Tibial nerve (tissue), 4 donors: ENCODE measurements at regions not wholly inside any gene's neighbourhood (a gene's known extent, or its start where the extent isn't known, plus 50 kb on each side); places are given as distances from the start of the nearest gene placed in this dataset.

Source experiments
- DNase-seq, 2 donors: peaks; one replicate each; pipeline ENCODE4 v3.0.0-alpha.2; 2019; ENCODE audit warnings: low spot score in 2 of 2
- H3K27ac ChIP-seq, 4 donors: fragments of 200-600 bp; sonication (generic) in 3 of 4; one replicate each; pipeline ENCODE4 v1.5.1; 2017 to 2019; ENCODE audit warnings: mild to moderate bottlenecking in 1 of 4
- H3K27me3 ChIP-seq, 2 donors: fragments of 200-600 bp; sonication (generic) in 1 of 2; one replicate each; pipeline versions ENCODE4 v1.5.1 to v1.6.0; 2017 to 2019
- H3K36me3 ChIP-seq, 3 donors: fragments of 200-600 bp; sonication (generic); one replicate each; pipeline ENCODE4 v1.5.1; 2018 to 2019
- H3K4me1 ChIP-seq, 4 donors: fragments of 200-600 bp; sonication (generic) in 3 of 4; one replicate each; pipeline ENCODE4 v1.5.1; 2017 to 2019
- H3K4me3 ChIP-seq, 4 donors: fragments of 200-600 bp; sonication (generic) in 3 of 4; one replicate each; pipeline ENCODE4 v1.5.1; 2017 to 2019; ENCODE audit warnings: mild to moderate bottlenecking in 1 of 4, moderate library complexity in 1 of 4
- H3K9me3 ChIP-seq, 4 donors: fragments of 200-600 bp; sonication (generic) in 3 of 4; one replicate each; pipeline ENCODE4 v1.5.1; 2017 to 2019
- EP300 ChIP-seq, 2 donors: sonication (generic); formaldehyde crosslinking; IDR thresholded peaks; one replicate each; pipeline ENCODE4 v1.6.1; 2017; ENCODE audit warnings: antibody characterized with exemption in 2 of 2, mild to moderate bottlenecking in 1 of 2
- POLR2A ChIP-seq, 2 donors: fragments of 450-650 bp; IDR thresholded peaks; one replicate each; pipeline ENCODE4 v1.6.1; 2017; ENCODE audit warnings: antibody characterized with exemption in 2 of 2, mild to moderate bottlenecking in 2 of 2, moderate library complexity in 2 of 2
- WGBS, 2 donors: methylation state at CpG; one replicate each; pipeline ENCODE4 v1.1.5; 2018; 5-methylcytosine and 5-hydroxymethylcytosine counted together
- TF ChIP-seq, protein P1 (sequence below), 5 experiments: fragments of 200-600 bp in 3 of 5; fragments of 450-650 bp in 2 of 5; sonication (generic) in 3 of 5; IDR thresholded peaks; one replicate each; pipeline ENCODE4 v1.5.1; 2016 to 2019; ENCODE audit warnings: antibody characterized with exemption in 5 of 5, mild to moderate bottlenecking in 3 of 5, moderate library complexity in 2 of 5

DNA sequence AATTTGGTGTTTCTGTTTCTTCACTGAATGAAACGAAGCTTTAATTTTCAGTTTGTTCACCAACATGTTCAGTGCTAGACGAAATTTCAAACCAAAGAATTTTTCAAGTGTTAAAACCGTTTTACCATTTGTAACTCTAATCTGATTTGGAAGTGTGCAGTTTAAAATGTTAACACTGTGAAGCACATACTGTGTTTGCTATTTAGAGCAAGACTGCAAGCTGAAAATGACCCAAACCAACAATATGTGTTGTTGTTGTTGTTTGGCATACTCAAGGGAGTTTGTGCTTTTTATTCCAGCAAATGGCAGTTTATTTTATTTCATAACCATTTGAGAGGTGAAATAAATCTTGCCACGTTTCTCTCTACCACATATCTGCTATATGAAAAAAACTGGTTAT, 128.4 kb upstream of the CDH7 start:
- H3K9me3 ChIP-seq: no peaks in the 10 kb centered on the region
- H3K36me3 ChIP-seq: no peaks in the 10 kb centered on the region
- no peak for DNase-seq
- WGBS, 2 donors: 67 to 73% methylated on average over 4 of the region's 4 CpGs
- no peaks in the 10 kb centered on the region for H3K27me3 ChIP-seq
- TF ChIP-seq EP300 (IDR thresholded peaks at IDR 0.05) (no peak), POLR2A (IDR thresholded peaks at IDR 0.05) (no peak)
- TF ChIP-seq, protein P1, sequence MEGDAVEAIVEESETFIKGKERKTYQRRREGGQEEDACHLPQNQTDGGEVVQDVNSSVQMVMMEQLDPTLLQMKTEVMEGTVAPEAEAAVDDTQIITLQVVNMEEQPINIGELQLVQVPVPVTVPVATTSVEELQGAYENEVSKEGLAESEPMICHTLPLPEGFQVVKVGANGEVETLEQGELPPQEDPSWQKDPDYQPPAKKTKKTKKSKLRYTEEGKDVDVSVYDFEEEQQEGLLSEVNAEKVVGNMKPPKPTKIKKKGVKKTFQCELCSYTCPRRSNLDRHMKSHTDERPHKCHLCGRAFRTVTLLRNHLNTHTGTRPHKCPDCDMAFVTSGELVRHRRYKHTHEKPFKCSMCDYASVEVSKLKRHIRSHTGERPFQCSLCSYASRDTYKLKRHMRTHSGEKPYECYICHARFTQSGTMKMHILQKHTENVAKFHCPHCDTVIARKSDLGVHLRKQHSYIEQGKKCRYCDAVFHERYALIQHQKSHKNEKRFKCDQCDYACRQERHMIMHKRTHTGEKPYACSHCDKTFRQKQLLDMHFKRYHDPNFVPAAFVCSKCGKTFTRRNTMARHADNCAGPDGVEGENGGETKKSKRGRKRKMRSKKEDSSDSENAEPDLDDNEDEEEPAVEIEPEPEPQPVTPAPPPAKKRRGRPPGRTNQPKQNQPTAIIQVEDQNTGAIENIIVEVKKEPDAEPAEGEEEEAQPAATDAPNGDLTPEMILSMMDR (IDR thresholded peaks at IDR 0.05): no peak
- no peaks in the 10 kb centered on the region for H3K4me1 ChIP-seq
- no peak overlapping the region for H3K4me3 ChIP-seq
- H3K27ac ChIP-seq: no peak overlapping the region

DNA sequence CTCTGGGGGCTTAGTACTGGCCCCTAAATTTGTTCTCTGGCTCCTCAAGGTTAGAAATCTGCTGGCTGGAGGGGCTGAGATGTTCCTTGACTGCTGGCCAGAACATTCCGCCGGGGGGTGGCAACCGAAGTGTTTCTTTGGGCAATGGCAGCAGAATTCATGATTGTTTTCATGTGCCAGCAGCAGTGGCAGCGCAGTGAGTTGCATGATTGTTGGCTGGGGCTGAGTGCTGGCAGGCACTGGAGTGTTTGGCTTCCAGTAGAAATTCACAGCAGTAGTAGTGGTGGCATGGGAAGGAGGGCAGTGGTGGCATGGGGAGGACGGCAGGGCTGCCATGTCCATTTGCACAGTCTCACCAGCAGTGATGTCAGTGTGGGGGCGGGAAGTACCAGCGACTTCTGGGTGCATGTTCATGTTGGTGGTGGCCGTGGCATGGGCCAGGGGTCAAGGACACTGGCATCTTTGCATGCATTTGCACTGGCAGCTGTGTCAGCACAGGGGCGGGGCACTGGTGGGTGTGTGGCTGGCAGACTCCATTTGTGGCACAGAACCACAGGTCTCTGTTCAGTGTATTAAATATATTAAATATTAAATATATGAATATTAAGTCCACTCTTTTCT, 130.6 kb upstream of the CDH7 start:
- H3K36me3 ChIP-seq: no peaks in the 10 kb centered on the region
- no peak overlapping the region for H3K4me3 ChIP-seq
- WGBS, 2 donors: 84 to 91% methylated on average over 8 to 9 of the region's 9 CpGs
- no peaks in the 10 kb centered on the region for H3K9me3 ChIP-seq
- H3K27ac ChIP-seq: no peak overlapping the region
- no peaks in the 10 kb centered on the region for H3K4me1 ChIP-seq
- no peak for TF ChIP-seq POLR2A (IDR thresholded peaks at IDR 0.05)
- TF ChIP-seq, protein P1 (IDR thresholded peaks at IDR 0.05): no peak
- TF ChIP-seq EP300 (IDR thresholded peaks at IDR 0.05): no peak
- no peak for DNase-seq
- no peaks in the 10 kb centered on the region for H3K27me3 ChIP-seq

DNA sequence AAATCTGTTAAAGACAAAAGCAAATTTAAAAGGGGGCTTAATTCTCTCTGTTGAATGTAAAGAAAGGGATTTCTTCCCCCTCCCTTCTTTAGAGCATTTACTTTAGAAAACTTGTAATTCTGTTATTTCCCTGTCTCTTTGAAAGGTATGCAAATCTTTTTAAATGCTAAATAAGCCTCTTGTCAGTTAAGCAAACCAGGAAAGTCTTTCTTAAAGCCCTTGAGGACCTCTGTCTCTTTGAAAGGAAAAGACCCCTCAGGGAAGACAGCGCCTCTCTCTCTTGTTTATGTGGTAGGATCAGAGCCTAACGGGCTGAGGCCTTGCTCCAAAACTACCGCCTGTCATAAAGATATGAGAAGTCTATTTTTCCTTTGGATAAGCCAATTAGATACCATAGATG, 139.9 kb upstream of the CDH7 start:
- DNase-seq: no peak
- no peak overlapping the region for H3K27ac ChIP-seq
- no peaks in the 10 kb centered on the region for H3K27me3 ChIP-seq
- H3K9me3 ChIP-seq: no peaks in the 10 kb centered on the region
- TF ChIP-seq POLR2A (IDR thresholded peaks at IDR 0.05) (no peak), EP300 (IDR thresholded peaks at IDR 0.05) (no peak)
- TF ChIP-seq, protein P1 (IDR thresholded peaks at IDR 0.05): no peak
- 52 to 55% methylated on average over 3 of the region's 3 CpGs for WGBS, 2 donors
- H3K4me3 ChIP-seq: no peak overlapping the region
- H3K36me3 ChIP-seq: no peaks in the 10 kb centered on the region
- no peaks in the 10 kb centered on the region for H3K4me1 ChIP-seq

DNA sequence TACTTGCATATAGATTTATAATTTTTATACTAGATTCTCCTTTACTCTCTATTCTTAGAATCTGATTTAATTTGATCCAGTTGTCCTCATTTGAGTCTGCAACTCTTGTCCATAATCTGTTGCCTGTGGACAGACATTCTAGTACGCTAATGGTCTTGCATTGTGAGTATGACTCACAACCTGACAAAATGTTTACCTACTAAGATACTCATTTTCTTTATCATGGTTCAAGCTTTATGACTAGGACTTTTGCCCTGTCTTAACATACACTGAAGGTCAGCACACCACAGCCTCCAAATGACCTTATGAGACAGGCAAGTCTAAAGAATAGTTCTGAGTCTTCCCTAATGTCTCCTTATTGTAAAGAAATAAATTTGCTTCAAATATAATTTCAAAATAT, 142.3 kb upstream of the CDH7 start:
- Histone ChIP-seq H3K4me1 (no peaks in the 10 kb centered on the region), H3K36me3 (no peaks in the 10 kb centered on the region), H3K27ac (no peak overlapping the region), H3K9me3 (no peaks in the 10 kb centered on the region), H3K27me3 (no peaks in the 10 kb centered on the region), H3K4me3 (no peak overlapping the region)
- TF ChIP-seq EP300 (IDR thresholded peaks at IDR 0.05) (no peak), POLR2A (IDR thresholded peaks at IDR 0.05) (no peak)
- TF ChIP-seq, protein P1 (IDR thresholded peaks at IDR 0.05): no peak
- DNase-seq: no peak
- 85 to 96% methylated on average over 1 of the region's 1 CpG for WGBS, 2 donors

DNA sequence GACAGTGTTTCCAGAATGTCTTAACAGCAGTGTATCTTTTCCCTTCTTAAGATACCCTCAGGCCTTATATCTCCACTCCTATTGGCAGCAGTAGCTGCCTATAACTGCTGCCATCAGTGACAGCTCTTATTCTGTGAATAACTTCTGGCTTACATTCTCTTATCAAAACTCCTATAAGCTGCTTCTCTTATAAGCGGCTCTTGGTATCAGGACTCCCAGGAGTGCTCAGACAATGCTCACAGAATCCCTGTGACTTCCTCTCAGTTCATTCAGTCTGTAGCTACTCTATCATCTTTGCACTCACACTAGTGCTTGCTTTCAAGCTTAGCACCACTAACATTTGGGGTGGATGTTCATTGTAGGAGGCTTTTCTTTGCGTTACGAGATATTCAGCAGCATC, 143.7 kb upstream of the CDH7 start:
- Histone ChIP-seq H3K4me3 (no peak overlapping the region), H3K27me3 (no peaks in the 10 kb centered on the region), H3K27ac (no peak overlapping the region), H3K36me3 (no peaks in the 10 kb centered on the region), H3K4me1 (no peaks in the 10 kb centered on the region), H3K9me3 (no peaks in the 10 kb centered on the region)
- no peak for DNase-seq
- TF ChIP-seq, protein P1 (IDR thresholded peaks at IDR 0.05): no peak
- TF ChIP-seq POLR2A (IDR thresholded peaks at IDR 0.05) (no peak), EP300 (IDR thresholded peaks at IDR 0.05) (no peak)
- WGBS, 2 donors: 91 to 92% methylated on average over 3 of the region's 3 CpGs
